GM10266 (cell line): ENCODE measurements at regions not wholly inside any gene's neighbourhood (a gene's known extent, or its start where the extent isn't known, plus 50 kb on each side); places are given as distances from the start of the nearest gene placed in this dataset.

Experiments used
- DNase-seq: peaks from one replicate; pipeline ENCODE4 v3.0.0; 2012; ENCODE audit errors: extremely low spot score
- TF ChIP-seq, protein P1 (sequence below): IDR thresholded peaks from 2 replicates; pipeline ENCODE4 v1.5.1; 2012; ENCODE audit warnings: mild to moderate bottlenecking, low read depth; ENCODE audit not compliant: control insufficient read depth, insufficient read depth; ENCODE audit errors: missing control alignments

DNA sequence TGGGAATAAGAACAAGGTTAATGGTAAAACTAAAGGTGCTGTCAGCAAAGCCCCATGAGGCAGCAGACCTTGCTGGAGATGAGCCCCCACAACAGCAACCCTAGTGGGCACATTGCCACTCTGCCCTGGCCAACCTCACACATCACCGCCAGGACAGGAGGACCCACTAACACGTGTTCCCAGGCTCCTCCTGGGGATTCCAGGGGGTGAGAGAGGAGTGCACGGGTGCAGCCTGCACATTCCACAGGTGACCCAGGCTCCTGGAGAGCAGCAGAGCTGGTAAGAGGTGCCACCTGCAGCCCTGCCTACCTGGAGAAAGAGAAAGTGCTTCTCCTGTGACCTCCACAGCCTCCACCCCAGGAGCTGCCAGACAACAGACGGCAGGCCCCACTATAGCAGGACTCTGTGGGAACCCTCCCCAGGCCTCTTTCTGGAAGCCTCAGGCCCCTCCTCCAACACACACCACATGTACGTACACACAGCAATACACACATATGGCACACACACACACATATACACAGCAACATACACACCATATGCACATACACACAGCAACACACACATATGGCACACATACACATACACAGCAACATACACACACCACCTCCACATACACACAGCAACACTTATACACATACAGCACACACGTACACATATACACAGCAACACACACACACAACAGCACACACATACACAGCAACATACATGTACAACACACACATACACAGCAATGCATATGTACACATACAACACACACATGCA, 187.1 kb downstream of the GLI2 start:
- TF ChIP-seq, protein P1, sequence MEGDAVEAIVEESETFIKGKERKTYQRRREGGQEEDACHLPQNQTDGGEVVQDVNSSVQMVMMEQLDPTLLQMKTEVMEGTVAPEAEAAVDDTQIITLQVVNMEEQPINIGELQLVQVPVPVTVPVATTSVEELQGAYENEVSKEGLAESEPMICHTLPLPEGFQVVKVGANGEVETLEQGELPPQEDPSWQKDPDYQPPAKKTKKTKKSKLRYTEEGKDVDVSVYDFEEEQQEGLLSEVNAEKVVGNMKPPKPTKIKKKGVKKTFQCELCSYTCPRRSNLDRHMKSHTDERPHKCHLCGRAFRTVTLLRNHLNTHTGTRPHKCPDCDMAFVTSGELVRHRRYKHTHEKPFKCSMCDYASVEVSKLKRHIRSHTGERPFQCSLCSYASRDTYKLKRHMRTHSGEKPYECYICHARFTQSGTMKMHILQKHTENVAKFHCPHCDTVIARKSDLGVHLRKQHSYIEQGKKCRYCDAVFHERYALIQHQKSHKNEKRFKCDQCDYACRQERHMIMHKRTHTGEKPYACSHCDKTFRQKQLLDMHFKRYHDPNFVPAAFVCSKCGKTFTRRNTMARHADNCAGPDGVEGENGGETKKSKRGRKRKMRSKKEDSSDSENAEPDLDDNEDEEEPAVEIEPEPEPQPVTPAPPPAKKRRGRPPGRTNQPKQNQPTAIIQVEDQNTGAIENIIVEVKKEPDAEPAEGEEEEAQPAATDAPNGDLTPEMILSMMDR, result no peak
- no peak for DNase-seq

DNA sequence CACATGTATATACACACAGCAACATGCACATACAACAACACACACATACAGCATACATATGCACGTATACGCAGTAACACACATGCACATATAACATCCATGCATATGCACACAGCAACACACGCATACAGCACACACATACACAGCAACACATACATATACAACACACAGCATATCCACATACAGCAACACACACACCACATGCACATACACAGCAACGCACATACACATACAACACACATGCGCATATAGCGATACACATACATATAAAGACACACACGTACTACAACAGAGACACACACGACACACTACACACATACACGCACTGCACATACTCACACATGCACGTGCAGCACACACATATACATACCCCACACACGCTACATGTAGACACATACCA, 187.8 kb downstream of the GLI2 start:
- no peak for DNase-seq
- TF ChIP-seq, protein P1, result no peak

DNA sequence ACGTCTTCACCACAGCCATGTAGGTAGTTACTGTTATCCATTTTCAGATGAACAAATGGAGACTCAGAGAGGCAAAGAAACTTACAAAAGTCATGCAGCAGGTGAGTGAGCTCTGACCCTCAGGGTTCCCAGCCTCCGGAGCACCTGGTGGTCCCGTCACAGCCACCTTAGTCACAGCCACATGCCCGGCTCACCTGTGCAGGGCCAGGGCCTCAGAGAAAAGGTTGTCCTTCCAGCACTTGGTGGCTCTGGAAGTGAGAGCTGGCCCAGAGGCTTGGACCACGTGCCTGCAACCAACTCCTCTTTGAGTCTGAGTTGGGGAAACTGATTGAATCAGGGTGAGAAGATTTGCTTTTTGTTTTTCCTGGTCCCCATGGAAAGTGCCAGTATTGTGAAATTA, 189.3 kb downstream of the GLI2 start:
- TF ChIP-seq, protein P1, result no peak
- no peak for DNase-seq

DNA sequence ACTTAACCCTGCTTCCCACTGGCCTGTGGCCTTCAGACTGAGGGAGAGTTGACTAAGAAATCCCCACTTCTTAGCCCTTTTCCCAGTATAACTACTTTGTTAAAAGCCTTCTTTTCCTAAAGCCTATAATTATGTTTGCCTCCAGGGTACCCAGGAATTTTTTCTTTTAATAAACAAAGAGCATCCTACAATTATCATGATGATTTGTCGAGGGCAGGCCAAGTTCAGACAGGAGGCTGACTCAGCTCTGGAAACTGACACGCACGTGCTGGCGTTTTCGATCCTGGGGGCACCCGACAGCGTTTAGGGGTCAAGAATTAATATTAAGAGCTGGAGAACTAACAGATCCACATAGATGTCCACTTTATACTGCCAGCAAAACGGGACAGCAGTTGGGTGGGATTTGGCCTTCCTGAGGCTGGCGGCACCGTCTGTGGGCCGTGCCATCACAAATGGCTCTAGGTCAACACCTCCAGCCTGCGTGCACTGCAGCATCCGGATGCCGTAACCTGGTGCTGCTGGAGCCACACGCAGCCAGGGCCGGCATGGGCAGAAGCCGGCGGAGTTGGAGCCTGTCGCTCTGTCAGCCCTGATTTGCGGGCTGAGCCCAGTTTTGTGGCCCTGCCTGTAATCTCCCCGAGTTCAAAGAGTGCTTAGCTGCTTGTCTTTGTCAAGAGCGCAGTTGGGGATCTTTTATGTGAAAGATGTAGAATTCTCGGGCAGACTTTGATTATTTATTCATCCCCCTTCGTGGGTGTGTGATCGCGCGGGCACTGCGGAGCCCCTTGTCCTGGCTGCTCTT, 191.0 kb downstream of the GLI2 start:
- TF ChIP-seq, protein P1, result no peak
- no peak for DNase-seq

DNA sequence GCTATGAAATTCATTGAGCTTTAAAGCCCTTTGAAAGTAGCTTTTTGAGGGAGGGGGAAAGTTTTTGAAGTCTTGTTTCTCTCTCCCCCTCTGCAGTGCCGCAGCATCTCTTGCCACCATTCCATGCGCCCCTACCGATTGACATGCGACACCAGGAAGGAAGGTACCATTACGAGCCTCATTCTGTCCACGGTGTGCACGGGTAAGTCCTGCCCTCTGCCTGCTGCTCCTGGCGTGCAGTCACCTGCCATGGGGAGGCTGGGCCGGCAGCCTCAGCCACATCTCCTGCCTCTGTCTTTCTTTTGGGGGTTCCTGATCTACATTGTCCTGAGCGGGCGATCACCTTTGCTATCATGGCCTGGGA, 191.6 kb downstream of the GLI2 start:
- TF ChIP-seq, protein P1, result no peak
- no peak for DNase-seq

DNA sequence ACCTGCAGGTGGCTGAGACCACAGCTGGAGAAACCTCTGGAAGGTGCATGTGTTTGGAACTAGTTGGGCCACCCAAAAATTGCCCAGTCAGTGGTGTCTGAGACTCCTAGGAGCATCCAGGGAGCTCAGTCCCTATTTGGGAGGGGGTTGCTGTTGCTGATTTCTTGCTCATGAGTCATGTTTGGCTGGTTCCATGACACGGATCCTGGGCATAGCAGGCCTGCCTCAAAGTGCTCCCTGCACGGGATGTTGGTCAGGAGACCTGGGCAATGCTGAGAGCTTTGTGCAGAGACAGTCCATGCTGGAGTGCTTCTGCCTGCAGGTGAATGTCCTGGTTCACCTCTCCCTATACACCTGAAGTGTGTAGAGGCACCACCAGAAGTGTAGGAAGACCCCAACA, 194.2 kb downstream of the GLI2 start:
- TF ChIP-seq, protein P1, result no peak

DNA sequence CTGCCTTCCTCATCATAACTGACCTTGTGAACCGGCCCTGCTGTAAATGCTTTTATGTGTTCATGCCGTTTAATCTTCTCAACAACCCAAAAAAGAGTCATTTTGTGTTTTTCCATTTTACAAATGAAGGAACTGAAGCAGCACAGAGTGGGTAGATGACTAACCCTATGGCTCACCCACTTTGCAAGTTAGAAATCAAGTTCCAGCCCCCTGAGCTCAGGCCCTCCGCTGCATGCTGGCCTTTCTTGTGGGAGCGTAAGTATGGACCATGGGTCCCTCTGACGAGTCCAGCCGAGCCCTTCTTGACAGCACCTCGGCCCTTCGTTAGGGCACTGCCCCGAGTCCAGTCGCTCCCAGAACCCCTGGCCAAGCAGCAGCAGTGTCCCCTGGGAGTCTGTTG, 194.6 kb downstream of the GLI2 start:
- TF ChIP-seq, protein P1, result no peak
- DNase-seq, result no peak

More for the DNA sequence above, 194.2 kb downstream of the GLI2 start:
- no peak for DNase-seq
